Fibroblast of villous mesenchyme (primary cell): ENCODE measurements at regions not wholly inside any gene's neighbourhood (a gene's known extent, or its start where the extent isn't known, plus 50 kb on each side); places are given as distances from the start of the nearest gene placed in this dataset.
A peak's percentile ranks its signal among the peaks of the same experiment; 100 is the strongest.

Experiments
- DNase-seq: peaks from one replicate; pipeline ENCODE4 v3.0.0-alpha.2; 2010; ENCODE audit warnings: low read depth
- H3K4me3 ChIP-seq: 2 replicates; pipeline ENCODE4 v1.5.1; 2011; ENCODE audit warnings: low read depth, mild to moderate bottlenecking, low read length
- TF ChIP-seq, protein P1 (sequence below): IDR thresholded peaks from 2 replicates; pipeline ENCODE4 v1.5.1; 2012; ENCODE audit warnings: low read depth, mild to moderate bottlenecking, low read length; ENCODE audit not compliant: insufficient read depth

DNA sequence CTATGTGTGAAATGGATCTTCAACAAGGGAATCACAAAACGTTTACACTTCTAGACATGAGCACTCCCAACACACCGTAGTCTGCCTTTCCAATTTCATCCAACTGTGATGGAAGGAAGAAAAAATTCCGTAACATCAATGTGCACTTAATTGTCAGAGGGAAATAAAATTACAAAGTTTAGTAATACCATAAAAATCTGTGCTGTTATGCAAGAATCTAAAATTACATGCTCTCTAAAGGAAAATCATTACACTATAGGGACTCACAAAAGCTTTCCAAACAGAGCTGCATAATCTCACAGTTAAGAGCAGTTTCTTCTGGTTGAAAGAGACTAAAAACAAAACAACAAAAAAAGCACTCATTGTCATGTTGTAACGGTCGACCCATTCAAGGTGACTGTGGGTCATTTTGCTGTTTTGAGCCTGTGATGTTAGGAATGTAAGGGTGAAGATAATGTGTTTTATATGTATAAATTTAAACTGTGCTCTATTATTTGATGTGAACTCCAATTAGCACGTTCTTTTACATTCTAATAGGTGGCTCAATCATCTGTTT is 698.0 kb downstream of the TDRD15 start:
- DNase-seq = peak; percentile 38
- TF ChIP-seq, protein P1, sequence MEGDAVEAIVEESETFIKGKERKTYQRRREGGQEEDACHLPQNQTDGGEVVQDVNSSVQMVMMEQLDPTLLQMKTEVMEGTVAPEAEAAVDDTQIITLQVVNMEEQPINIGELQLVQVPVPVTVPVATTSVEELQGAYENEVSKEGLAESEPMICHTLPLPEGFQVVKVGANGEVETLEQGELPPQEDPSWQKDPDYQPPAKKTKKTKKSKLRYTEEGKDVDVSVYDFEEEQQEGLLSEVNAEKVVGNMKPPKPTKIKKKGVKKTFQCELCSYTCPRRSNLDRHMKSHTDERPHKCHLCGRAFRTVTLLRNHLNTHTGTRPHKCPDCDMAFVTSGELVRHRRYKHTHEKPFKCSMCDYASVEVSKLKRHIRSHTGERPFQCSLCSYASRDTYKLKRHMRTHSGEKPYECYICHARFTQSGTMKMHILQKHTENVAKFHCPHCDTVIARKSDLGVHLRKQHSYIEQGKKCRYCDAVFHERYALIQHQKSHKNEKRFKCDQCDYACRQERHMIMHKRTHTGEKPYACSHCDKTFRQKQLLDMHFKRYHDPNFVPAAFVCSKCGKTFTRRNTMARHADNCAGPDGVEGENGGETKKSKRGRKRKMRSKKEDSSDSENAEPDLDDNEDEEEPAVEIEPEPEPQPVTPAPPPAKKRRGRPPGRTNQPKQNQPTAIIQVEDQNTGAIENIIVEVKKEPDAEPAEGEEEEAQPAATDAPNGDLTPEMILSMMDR = no peak
- no peak overlapping the region for H3K4me3 ChIP-seq

DNA sequence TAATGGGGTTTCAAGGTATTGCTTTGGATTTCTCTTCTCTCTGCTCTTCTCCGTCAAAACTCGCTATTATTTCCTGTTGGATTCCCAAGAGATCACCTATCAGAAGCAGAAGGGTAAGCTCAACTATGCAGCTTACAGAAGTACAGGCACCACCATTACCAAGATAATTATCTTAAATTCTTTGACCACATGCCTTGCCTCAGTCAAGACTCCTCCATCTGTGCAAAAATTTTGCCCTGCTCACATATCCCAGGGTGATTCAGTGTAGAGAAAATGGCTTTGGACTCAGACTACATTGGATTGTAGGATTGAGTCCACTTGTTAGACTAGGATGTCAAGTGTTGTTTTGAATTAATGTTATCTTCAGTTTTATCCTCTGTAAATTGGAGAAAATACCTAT is 698.7 kb downstream of the TDRD15 start:
- no peak for DNase-seq
- no peak overlapping the region for H3K4me3 ChIP-seq
- TF ChIP-seq, protein P1 = no peak

DNA sequence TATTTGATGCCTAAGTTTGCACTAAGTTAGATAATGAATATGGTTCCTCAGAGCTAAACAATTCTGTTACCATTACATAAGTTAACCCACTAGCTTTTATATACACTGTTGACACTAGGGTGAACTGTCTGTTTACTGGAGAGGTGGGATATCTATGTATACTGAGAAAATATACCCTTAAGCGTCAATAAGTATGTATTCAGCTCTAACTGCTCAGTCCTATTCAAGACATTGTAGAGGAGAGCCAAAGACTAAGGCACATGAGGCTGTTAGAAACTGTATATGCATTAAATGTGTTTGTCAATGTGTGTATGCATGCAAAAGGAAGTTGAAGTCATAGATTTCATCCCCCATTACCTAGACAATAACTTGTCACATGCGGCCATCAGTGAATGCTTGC is 710.0 kb downstream of the TDRD15 start:
- DNase-seq = no peak
- no peak overlapping the region for H3K4me3 ChIP-seq
- TF ChIP-seq, protein P1 = no peak

DNA sequence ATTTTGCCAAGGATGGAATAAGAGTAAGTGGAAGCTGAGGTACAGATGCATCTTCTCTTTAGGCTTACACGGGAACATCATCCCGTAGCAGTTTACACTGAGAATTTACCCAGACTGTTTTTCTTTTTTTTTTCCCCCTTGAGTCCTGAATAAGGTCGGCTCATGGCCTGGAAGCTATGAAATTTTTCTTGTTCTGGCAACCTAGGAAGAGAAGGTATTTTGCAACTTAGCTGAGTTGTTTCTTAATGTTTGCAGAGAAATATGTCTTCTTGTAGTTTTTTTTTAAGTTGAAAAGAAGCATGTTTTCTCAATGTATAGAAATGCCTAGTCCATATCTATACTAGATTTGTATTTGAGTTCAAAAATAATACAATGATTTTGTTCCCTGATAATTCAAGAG is 712.5 kb downstream of the TDRD15 start:
- DNase-seq = peak; percentile 62
- H3K4me3 ChIP-seq = no peak overlapping the region

DNA sequence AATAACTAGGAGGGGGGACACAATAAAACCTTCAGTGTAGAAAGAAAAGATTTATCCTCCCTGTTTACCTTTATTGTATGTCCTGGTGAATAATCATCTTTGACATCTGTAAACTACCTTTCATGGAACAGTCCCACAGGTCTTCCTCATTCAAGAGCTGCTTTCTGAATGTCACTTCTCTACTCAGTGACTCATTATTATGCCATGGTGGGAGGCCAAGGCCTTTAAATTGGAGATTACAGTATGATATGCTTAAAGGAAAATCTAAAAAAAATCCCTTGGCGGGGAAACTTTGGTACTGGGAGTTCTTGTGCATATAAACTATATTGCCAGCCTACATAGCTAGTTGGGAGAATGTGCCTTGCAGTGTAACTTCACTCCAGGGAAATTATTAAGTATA is 713.0 kb downstream of the TDRD15 start:
- no peak overlapping the region for H3K4me3 ChIP-seq
- DNase-seq = no peak
- TF ChIP-seq, protein P1 = no peak

More for the DNA sequence above, 712.5 kb downstream of the TDRD15 start:
- TF ChIP-seq, protein P1 = no peak

DNA sequence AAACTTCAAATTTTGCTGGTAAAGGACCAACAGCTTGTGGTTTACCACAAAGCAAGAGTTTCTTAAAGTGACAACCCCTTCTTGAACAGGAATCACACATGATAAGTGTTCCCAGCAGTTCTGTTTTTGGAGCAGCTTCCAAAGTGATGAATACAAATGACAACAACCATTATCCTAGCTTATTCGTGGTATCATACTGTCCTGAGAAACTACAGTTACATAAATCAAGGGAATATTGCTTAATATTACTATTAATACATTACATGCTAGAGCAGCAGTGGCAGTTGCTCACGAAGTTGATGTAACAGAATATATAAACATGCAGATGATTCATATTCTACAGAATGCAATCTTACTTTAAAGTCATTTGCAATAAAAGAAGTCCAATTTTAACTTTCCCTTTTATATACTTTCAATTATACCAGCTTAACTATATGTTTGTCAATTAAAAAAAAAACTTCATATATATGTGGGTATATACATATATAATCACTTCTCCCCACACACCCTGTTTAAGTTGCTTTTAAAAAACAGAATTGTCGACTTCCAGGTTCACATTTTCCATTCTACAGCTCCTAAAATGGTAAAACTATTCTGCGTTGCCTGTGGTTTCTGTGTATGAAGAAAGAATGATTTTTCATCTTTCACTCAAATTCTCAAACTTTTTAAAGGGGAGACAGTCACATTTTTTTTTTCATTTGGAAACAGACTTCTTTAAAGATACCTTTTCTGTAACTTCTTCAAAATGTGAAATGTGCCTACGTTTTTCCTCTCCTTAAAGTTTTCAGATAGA is 713.6 kb downstream of the TDRD15 start:
- DNase-seq = peak; percentile 86
- no peak overlapping the region for H3K4me3 ChIP-seq
- TF ChIP-seq, protein P1 = no peak
